ENCODE measurements at regions not wholly inside any gene's neighbourhood (a gene's known extent, or its start where the extent isn't known, plus 50 kb on each side); places are given as distances from the start of the nearest gene placed in this dataset.

- H3K27ac ChIP-seq (ENCODE audit: low read depth, low read length): no peak overlapping the region
- no peaks in the 10 kb centered on the region for H3K4me1 ChIP-seq (ENCODE audit: control insufficient read depth, low read length)
- no peak overlapping the region for H3K4me3 ChIP-seq (ENCODE audit: low read length)
- H3K79me2 ChIP-seq (ENCODE audit: control insufficient read depth, low read length): no peaks in the 10 kb centered on the region
- no peaks in the 10 kb centered on the region for H4K20me1 ChIP-seq (ENCODE audit: control insufficient read depth, insufficient read depth, low read depth, low read length)
- no peaks in the 10 kb centered on the region for H3K36me3 ChIP-seq (ENCODE audit: control insufficient read depth, low read length)
- no peaks in the 10 kb centered on the region for H3K9me2 ChIP-seq (replicated peaks; ENCODE audit: control insufficient read depth, low read length)
- TF ChIP-seq CTCF (IDR thresholded peaks at IDR 0.05; ENCODE audit: low read depth, low read length, poor library complexity, severe bottlenecking): no peak
- TF ChIP-seq EZH2phosphoT487 (IDR thresholded peaks at IDR 0.05; ENCODE audit: borderline replicate concordance, low read length): no peak
- H3K9me3 ChIP-seq (ENCODE audit: control insufficient read depth, insufficient read depth, low read length): no peaks in the 10 kb centered on the region
- no peak overlapping the region for H3K4me2 ChIP-seq (ENCODE audit: low read length)
- no peaks in the 10 kb centered on the region for H3K27me3 ChIP-seq (ENCODE audit: control insufficient read depth, low read length)
- H3F3A ChIP-seq (ENCODE audit: control insufficient read depth, insufficient read depth): no peaks in the 10 kb centered on the region
Measured at GRCh38 chr7:86158111-86158510, 485.6 kb upstream of the GRM3 start.

GRCh38 chr7:86155623-86156022 is 488.1 kb upstream of the GRM3 start:
- Histone ChIP-seq H3K4me2 (ENCODE audit: low read length) (no peak overlapping the region), H3K9me3 (ENCODE audit: control insufficient read depth, insufficient read depth, low read length) (no peaks in the 10 kb centered on the region), H4K20me1 (ENCODE audit: control insufficient read depth, insufficient read depth, low read depth, low read length) (no peaks in the 10 kb centered on the region), H3K36me3 (ENCODE audit: control insufficient read depth, low read length) (no peaks in the 10 kb centered on the region), H3K27me3 (ENCODE audit: control insufficient read depth, low read length) (no peaks in the 10 kb centered on the region), H3K4me3 (ENCODE audit: low read length) (no peak overlapping the region), H3K9me2 (replicated peaks; ENCODE audit: control insufficient read depth, low read length) (no peaks in the 10 kb centered on the region), H3F3A (ENCODE audit: control insufficient read depth, insufficient read depth) (no peaks in the 10 kb centered on the region), H3K79me2 (ENCODE audit: control insufficient read depth, low read length) (no peaks in the 10 kb centered on the region), H3K4me1 (ENCODE audit: control insufficient read depth, low read length) (no peaks in the 10 kb centered on the region), H3K27ac (ENCODE audit: low read depth, low read length) (no peak overlapping the region)
- TF ChIP-seq CTCF (IDR thresholded peaks at IDR 0.05; ENCODE audit: low read depth, low read length, poor library complexity, severe bottlenecking) (no peak), EZH2phosphoT487 (IDR thresholded peaks at IDR 0.05; ENCODE audit: borderline replicate concordance, low read length) (no peak)

- TF ChIP-seq CTCF (IDR thresholded peaks at IDR 0.05; ENCODE audit: low read depth, low read length, poor library complexity, severe bottlenecking) (no peak), EZH2phosphoT487 (IDR thresholded peaks at IDR 0.05; ENCODE audit: borderline replicate concordance, low read length) (no peak)
- no peak overlapping the region for H3K4me3 ChIP-seq (ENCODE audit: low read length)
- no peaks in the 10 kb centered on the region for H3K4me1 ChIP-seq (ENCODE audit: control insufficient read depth, low read length)
- no peaks in the 10 kb centered on the region for H3F3A ChIP-seq (ENCODE audit: control insufficient read depth, insufficient read depth)
- no peaks in the 10 kb centered on the region for H3K9me2 ChIP-seq (replicated peaks; ENCODE audit: control insufficient read depth, low read length)
- no peak overlapping the region for H3K4me2 ChIP-seq (ENCODE audit: low read length)
- H3K27ac ChIP-seq (ENCODE audit: low read depth, low read length): no peak overlapping the region
- H3K79me2 ChIP-seq (ENCODE audit: control insufficient read depth, low read length): no peaks in the 10 kb centered on the region
- H3K9me3 ChIP-seq (ENCODE audit: control insufficient read depth, insufficient read depth, low read length): no peaks in the 10 kb centered on the region
- H3K27me3 ChIP-seq (ENCODE audit: control insufficient read depth, low read length): no peaks in the 10 kb centered on the region
- no peaks in the 10 kb centered on the region for H3K36me3 ChIP-seq (ENCODE audit: control insufficient read depth, low read length)
- H4K20me1 ChIP-seq (ENCODE audit: control insufficient read depth, insufficient read depth, low read depth, low read length): no peaks in the 10 kb centered on the region
Measured at GRCh38 chr7:86152926-86153325, 490.8 kb upstream of the GRM3 start.
